Peyer's patch (tissue), 4 donors: ENCODE measurements at regions not wholly inside any gene's neighbourhood (a gene's known extent, or its start where the extent isn't known, plus 50 kb on each side); places are given as distances from the start of the nearest gene placed in this dataset.

Experiments
- DNase-seq, 3 donors: peaks; one replicate each; pipeline ENCODE4 v3.0.0-alpha.2; 2017 to 2019
- H3K27ac ChIP-seq, 4 donors: fragments of 200-600 bp; sonication (generic); one replicate each; pipeline ENCODE4 v1.5.1; 2016 to 2019
- H3K27me3 ChIP-seq, 2 donors: fragments of 200-600 bp; sonication (generic); one replicate each; pipeline ENCODE4 v1.5.1; 2019
- H3K36me3 ChIP-seq, 3 donors: fragments of 200-600 bp; sonication (generic); one replicate each; pipeline ENCODE4 v1.5.1; 2016 to 2019
- H3K4me1 ChIP-seq, 4 donors: fragments of 200-600 bp; sonication (generic); one replicate each; pipeline ENCODE4 v1.5.1; 2016 to 2019
- H3K4me3 ChIP-seq, 4 donors: fragments of 200-600 bp; sonication (generic); 1 replicate in 3 of 4; 2 replicates in 1 of 4; pipeline ENCODE4 v1.5.1; 2016 to 2019; ENCODE audit warnings: mild to moderate bottlenecking in 1 of 4
- H3K9me3 ChIP-seq, 4 donors: fragments of 200-600 bp; sonication (generic); one replicate each; pipeline ENCODE4 v1.5.1; 2016 to 2019; ENCODE audit warnings: mild to moderate bottlenecking in 1 of 4
- POLR2A ChIP-seq, 2 donors: fragments of 450-650 bp; IDR thresholded peaks; one replicate each; pipeline ENCODE4 v1.5.1; 2017; ENCODE audit warnings: antibody characterized with exemption in 2 of 2, mild to moderate bottlenecking in 2 of 2, moderate library complexity in 2 of 2
- TF ChIP-seq, protein P1 (sequence below), 6 experiments: fragments of 450-650 bp in 4 of 6; fragments of 200-600 bp in 2 of 6; sonication (generic) in 1 of 6; IDR thresholded peaks; one replicate each; pipeline ENCODE4 v1.5.1; 2017 to 2019; ENCODE audit warnings: antibody characterized with exemption in 6 of 6, mild to moderate bottlenecking in 3 of 6, moderate library complexity in 1 of 6

DNA sequence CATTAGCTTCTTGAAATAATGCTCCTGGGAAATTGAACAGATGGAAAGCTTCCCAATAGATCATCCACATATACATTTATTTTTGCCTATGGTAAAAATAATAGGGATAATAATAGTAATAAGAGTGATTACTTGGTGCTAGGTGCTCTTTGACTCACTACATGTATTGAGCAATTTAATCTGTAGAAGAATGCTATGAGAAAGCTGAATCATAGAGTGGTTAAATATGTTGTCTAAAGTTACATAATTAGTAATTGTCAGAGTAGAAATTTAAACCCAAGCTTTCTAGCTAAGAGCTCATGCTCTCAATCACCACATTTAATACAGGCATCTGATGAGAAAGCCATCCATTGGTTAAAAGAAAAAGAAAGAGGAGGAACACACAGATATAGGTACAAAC is 590.5 kb upstream of the SLC8A1 start:
- Histone ChIP-seq H3K9me3 (no peaks in the 10 kb centered on the region), H3K27me3 (no peaks in the 10 kb centered on the region), H3K4me1 (no peaks in the 10 kb centered on the region), H3K36me3 (no peaks in the 10 kb centered on the region), H3K4me3 (no peak overlapping the region), H3K27ac (no peak overlapping the region)
- TF ChIP-seq, protein P1, sequence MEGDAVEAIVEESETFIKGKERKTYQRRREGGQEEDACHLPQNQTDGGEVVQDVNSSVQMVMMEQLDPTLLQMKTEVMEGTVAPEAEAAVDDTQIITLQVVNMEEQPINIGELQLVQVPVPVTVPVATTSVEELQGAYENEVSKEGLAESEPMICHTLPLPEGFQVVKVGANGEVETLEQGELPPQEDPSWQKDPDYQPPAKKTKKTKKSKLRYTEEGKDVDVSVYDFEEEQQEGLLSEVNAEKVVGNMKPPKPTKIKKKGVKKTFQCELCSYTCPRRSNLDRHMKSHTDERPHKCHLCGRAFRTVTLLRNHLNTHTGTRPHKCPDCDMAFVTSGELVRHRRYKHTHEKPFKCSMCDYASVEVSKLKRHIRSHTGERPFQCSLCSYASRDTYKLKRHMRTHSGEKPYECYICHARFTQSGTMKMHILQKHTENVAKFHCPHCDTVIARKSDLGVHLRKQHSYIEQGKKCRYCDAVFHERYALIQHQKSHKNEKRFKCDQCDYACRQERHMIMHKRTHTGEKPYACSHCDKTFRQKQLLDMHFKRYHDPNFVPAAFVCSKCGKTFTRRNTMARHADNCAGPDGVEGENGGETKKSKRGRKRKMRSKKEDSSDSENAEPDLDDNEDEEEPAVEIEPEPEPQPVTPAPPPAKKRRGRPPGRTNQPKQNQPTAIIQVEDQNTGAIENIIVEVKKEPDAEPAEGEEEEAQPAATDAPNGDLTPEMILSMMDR (IDR thresholded peaks at IDR 0.05) = no peak
- no peak for TF ChIP-seq POLR2A (IDR thresholded peaks at IDR 0.05)
- no peak for DNase-seq

DNA sequence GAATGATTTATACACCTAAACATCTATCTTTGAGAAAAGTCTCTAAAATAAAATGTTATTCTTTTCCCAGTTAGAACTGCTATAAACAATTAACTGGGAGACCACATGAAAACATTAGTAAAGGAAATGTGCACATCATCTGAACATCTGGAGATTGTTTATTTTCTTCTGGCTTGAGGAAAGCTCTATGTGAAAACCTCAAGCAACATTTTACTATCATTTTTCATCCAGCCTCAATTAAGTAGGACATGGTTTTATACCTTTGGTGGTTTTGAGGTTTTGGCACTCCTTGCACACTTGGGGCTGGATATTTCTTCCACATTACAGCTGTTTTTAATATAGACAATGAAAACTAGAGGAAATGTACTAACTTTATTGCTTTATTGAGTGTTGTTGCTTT is 609.5 kb upstream of the SLC8A1 start:
- DNase-seq = no peak
- Histone ChIP-seq H3K27me3 (no peaks in the 10 kb centered on the region), H3K27ac (no peak overlapping the region), H3K4me1 (no peaks in the 10 kb centered on the region), H3K9me3 (no peaks in the 10 kb centered on the region), H3K4me3 (no peak overlapping the region), H3K36me3 (no peaks in the 10 kb centered on the region)
- TF ChIP-seq, protein P1 (IDR thresholded peaks at IDR 0.05) = no peak
- TF ChIP-seq POLR2A (IDR thresholded peaks at IDR 0.05) = no peak

- H3K4me3 ChIP-seq = no peak overlapping the region
- no peak for TF ChIP-seq POLR2A (IDR thresholded peaks at IDR 0.05)
- TF ChIP-seq, protein P1 (IDR thresholded peaks at IDR 0.05) = no peak
- no peaks in the 10 kb centered on the region for H3K27me3 ChIP-seq
- H3K27ac ChIP-seq = no peak overlapping the region
- H3K36me3 ChIP-seq = no peaks in the 10 kb centered on the region
- no peaks in the 10 kb centered on the region for H3K9me3 ChIP-seq
- no peak for DNase-seq
- H3K4me1 ChIP-seq = no peaks in the 10 kb centered on the region
Observed at GRCh38 chr2:41062336-41062735, 610.4 kb upstream of the SLC8A1 start.

GRCh38 chr2:41066168-41066567 is 614.3 kb upstream of the SLC8A1 start:
- DNase-seq = no peak
- no peaks in the 10 kb centered on the region for H3K36me3 ChIP-seq
- no peak for TF ChIP-seq POLR2A (IDR thresholded peaks at IDR 0.05)
- no peaks in the 10 kb centered on the region for H3K9me3 ChIP-seq
- no peak overlapping the region for H3K4me3 ChIP-seq
- no peaks in the 10 kb centered on the region for H3K4me1 ChIP-seq
- H3K27me3 ChIP-seq = no peaks in the 10 kb centered on the region
- H3K27ac ChIP-seq = no peak overlapping the region

DNA sequence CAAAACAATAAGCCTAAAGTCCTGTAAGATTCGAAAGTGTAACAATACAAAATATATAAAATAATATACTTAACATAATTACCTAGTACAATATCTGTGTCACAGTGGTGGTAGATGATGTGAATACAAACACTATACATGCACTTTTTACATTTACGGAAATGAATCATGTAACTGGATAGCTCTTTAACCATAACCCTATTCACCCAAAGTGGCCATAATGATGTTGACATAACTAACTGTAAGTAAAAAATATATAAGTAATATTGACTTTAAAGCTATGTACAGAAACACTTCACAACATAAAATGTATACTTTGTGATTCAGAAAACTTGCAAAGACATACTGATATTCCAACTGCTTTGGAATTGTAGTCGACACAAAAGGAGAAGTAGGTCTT is 616.9 kb upstream of the SLC8A1 start:
- no peak for DNase-seq
- TF ChIP-seq POLR2A (IDR thresholded peaks at IDR 0.05) = no peak
- TF ChIP-seq, protein P1 (IDR thresholded peaks at IDR 0.05) = no peak
- no peak overlapping the region for H3K4me3 ChIP-seq
- no peaks in the 10 kb centered on the region for H3K36me3 ChIP-seq
- no peaks in the 10 kb centered on the region for H3K4me1 ChIP-seq
- H3K9me3 ChIP-seq = no peaks in the 10 kb centered on the region
- no peaks in the 10 kb centered on the region for H3K27me3 ChIP-seq
- no peak overlapping the region for H3K27ac ChIP-seq

- DNase-seq = no peak
- H3K27ac ChIP-seq = no peak overlapping the region
- H3K36me3 ChIP-seq = no peaks in the 10 kb centered on the region
- no peaks in the 10 kb centered on the region for H3K9me3 ChIP-seq
- no peak overlapping the region for H3K4me3 ChIP-seq
- H3K4me1 ChIP-seq = no peaks in the 10 kb centered on the region
- no peaks in the 10 kb centered on the region for H3K27me3 ChIP-seq
- no peak for TF ChIP-seq POLR2A (IDR thresholded peaks at IDR 0.05)
- TF ChIP-seq, protein P1 (IDR thresholded peaks at IDR 0.05) = no peak
Observed at GRCh38 chr2:41078341-41078740, 626.5 kb upstream of the SLC8A1 start.
